GM19455 (cell line): ENCODE measurements at regions not wholly inside any gene's neighbourhood (a gene's known extent, or its start where the extent isn't known, plus 50 kb on each side); places are given as distances from the start of the nearest gene placed in this dataset.
"Not testable (repeated sequence)": the region's sequence is repeated elsewhere in the genome, so short reads cannot be mapped to it uniquely, and the experiment has no call there.

Source experiments
- ATAC-seq: cut with Tn5 transposase; IDR thresholded peaks from one replicate; pipeline ENCODE4 v1.9.1; 2021; ENCODE audit not compliant: unreplicated experiment

GRCh38 chr7:11221984-11222383, 248.3 kb downstream of the PHF14 start:
- ATAC-seq: no peak

DNA sequence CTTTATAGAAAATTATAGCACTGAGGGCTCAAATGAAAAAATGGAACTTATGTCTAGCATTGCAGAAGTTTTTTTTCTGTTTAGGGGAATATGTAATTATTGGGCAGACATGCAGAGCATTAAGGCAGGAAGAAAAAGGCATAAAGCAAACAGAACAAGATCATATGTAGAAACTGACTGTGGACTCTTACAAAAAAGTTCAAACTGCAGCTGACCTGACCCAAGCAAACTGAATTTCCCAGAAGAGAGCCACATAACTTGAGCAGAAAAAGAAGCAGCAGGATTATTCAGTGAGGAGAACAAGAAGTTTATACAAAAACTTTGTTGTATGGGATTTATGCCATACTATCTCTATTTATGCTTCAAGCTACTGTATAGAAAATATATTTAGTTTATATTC, 250.9 kb downstream of the PHF14 start:
- ATAC-seq: no peak

DNA sequence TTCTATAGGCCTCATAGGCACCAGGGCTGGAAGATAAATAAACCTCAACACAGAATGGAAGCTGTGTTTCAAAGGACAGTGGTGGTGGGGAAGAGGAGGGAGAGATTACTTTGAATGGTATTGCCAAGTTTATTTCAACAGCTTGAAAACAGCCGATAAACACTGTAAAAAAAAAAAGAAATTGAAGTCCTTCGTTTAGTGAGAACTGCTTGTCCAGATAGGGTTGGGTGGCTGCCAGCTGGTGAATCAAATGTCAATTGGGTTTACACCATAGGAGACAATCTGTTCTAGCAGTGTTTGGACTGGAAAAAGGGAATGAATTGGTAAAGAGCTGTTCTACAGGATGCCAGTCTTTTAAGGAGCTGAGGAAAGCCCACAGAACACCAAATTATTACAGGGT, 254.8 kb downstream of the PHF14 start:
- no peak for ATAC-seq

GRCh38 chr7:11231190-11231589, 257.5 kb downstream of the PHF14 start:
- ATAC-seq: no peak

DNA sequence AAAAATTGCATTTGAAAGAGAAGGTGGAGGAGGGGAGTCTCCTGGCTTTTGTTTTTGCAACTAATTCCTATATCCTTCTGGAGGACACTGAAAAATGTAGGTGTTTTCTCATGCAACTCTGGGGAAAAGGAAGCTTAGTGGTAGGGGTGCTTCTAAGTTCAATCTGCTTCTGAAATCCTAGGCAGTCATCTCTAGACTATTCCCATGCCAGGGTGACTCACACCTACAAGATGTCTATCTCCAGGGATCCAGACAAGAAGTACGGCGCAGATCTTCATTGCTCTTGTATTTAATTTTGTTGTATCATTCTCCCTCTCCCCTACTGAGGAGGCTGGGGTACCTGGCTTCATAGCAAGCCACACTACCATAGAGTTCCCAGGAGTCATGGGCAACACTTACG, 258.8 kb downstream of the PHF14 start:
- ATAC-seq: no peak

DNA sequence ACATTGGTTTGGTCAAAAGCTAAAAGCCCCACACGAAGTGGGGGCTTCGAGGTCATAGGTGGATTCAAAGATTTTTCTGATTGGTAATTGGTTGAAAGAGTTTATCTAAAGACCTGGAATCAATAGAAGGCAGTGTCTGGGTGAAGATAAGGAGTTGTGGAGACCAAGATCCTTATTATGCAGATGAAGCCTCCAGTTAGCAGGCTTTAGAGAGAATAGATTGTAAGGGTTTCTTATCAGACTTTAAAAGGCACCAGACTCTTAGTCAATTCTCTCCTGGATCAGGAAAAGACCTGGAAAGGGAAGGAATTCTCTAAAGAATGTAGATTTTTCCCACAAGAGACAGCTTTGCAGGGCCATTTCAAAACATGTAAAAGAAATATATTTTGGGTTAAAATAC, 260.2 kb downstream of the PHF14 start:
- ATAC-seq: no peak

DNA sequence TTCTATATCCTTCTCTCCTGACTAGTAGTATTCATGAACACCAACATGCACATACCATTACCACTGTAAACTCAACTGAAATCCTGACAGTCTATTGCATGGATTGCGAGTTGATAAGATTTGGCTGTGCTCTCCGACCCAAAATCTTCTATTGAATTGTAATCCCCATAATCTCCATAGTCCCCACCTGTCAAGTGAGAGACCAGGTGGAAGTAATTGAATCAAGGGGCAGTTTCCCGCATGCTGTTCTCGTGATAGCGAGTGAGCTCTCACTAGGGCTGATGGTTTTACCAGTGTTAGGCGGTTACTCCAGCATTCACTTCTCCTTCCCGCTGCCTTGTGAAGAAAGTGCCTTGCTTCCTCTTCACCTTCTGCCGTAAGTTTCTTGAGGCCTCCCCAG, 261.8 kb downstream of the PHF14 start:
- ATAC-seq: no peak

GRCh38 chr7:11236680-11237079, 263.0 kb downstream of the PHF14 start:
- no peak for ATAC-seq

DNA sequence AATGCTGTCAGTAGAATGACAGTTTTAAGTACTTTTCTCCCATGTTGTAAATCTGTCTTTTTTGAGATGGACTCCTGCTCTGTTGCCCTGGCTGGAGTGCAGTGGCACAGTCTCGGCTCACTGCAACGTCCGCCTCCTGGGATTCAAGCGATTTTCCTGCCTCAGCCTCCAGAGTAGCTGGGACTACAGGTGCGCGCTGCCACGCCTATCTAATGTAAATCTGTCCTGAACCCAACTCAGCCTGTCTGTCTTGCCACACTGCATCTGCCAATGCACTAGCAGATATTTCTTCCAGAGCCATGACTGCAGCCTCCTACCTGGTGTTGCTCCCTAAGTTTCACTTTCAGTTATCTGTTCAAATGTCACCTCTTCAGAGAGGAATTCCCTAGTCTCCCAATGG, 264.1 kb downstream of the PHF14 start:
- ATAC-seq: no peak

GRCh38 chr7:11239316-11239715, 265.6 kb downstream of the PHF14 start:
- ATAC-seq: no peak

DNA sequence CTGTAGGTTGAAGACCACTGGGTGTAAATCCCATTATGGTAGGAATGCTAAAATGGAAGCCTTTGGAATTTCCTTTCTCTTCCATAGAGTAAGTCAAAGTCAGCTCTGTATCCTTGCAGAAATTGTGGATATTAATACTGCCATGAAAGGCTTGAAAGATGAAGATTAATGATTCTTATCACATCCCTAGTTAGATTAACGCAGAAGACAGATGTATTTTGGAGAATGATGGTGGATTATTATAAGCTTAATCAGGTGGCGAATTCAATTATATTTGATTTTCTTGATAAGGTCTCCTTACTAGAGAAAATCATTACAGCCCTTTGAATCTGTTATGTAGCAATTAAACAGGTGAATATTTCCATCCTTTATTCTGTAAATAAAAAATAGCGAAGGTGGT, 270.1 kb downstream of the PHF14 start:
- no peak for ATAC-seq

DNA sequence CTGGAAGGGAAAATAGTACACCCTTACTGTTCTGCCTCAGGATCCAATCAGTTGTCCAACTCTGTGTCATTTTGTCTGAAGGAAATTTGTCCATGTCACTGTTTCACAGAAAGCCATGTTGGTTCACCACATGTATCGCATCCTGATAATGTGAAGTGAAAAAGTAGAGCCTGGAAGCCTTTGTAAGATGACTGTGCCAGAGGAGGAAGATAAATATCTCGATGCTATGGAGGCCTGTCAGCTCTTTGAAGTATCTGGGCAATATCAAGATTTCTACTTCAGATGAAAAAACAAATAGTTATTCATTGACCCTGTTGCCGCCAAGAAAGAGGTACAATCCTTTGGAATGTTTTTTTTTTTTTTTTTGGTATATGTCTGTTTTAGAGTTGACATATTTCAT, 270.5 kb downstream of the PHF14 start:
- ATAC-seq: no peak

DNA sequence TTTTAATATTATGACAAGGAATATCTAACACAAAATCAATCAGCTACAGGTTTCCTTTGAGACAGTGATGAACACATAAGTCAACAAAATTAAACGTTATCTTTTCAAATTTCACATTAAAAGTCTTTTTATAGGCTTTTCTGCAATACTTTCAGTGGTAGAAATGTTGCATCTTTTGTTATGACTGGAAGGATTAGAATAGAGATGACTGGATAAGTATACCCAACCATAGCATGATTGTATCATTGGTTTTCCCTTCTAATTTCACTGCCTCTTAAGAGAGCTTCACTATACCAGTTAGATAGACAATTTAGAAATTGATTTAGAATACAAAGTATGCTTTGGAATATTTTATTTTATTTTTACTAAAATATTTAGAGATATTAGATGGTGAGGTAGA, 273.9 kb downstream of the PHF14 start:
- ATAC-seq: no peak

DNA sequence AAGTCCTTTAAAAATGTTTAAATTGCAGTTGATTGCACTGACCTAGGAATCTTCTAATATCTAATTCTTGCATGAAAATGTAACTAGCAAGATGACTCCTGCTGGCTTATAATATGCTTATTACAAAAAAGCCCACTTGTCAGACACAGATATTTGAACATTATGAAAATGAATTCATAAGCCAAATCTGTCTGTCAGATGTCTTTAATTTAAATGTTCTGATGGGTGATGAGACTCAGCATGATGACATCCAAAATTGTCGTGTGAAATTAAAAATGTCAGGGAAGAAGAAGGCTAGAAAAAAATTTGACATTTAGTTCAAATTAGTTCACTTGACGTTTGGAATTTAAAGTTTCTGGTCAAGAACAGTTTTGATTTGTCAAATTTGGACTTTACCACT, 277.8 kb downstream of the PHF14 start:
- ATAC-seq: no peak

- ATAC-seq: no peak
Observed at GRCh38 chr7:11252011-11252607, 278.4 kb downstream of the PHF14 start.

DNA sequence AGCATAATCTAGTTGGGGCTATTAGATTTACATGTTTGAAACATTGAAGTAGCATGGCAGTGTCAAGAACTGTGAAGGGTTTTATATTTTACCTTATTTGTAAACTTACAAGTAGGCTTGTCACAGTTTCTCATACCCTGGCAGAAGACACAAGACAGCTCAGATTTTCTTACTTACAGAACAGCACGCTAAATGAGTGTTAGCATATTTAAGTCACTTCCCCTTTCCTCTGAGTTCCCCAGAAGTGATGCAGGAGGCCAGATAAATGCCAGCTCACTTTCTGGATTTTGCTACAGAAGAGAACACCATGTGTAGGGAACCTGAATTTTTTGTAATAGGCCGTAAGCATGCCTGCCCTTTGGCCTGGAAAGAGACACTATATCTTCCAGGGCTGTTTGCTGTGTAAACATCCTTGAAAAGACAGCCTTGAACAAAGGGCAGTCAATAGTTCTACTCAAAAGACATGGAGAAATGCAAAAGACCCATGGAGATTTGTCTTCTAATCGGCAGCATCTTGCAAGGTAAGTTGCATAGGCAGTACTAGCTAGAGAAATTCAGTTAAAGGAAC, 279.1 kb downstream of the PHF14 start:
- ATAC-seq: no peak

DNA sequence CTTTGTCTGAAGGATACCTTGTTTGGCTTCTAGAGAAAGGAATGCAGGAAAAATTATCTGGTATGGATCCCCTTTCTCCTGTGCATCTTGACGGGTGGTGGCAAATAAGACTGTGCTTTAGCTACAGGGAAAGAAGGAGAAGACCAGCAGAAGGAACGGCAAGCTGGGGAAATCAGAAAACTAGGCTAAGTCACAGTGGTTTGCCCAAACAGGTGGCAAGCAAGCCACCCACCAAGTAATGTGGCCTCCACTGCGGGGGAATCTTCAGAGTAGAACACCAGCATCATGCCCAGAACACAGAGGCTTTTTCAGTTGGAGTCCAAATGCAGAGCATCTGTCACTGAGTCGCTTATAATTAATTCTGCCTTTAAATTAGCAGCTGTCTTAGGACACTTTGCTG, 282.8 kb downstream of the PHF14 start:
- ATAC-seq: no peak

- no peak for ATAC-seq
Observed at GRCh38 chr7:11261470-11261869, 287.8 kb downstream of the PHF14 start.

- ATAC-seq: no peak
Observed at GRCh38 chr7:11266101-11266500, 292.4 kb downstream of the PHF14 start.

GRCh38 chr7:11272352-11272751, 298.7 kb downstream of the PHF14 start:
- no peak for ATAC-seq

DNA sequence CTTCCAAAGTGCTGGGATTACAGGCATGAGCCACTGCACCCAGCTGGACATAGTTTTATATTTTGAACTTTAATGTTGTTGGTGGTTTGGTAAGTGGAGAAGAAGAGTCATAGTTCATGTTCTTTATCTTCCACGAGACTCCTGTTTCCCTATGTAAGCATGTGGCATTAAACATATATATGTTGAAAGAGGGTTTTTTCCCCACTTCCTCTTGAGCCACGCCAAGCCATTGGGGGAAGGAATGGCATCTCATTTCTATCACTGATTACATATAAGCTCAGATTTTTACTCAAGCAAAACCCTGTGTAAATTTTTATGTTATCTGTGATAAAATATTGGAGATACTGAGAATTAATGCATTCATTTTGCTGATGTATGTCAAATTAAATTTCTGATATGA, 300.4 kb downstream of the PHF14 start:
- ATAC-seq: no peak

DNA sequence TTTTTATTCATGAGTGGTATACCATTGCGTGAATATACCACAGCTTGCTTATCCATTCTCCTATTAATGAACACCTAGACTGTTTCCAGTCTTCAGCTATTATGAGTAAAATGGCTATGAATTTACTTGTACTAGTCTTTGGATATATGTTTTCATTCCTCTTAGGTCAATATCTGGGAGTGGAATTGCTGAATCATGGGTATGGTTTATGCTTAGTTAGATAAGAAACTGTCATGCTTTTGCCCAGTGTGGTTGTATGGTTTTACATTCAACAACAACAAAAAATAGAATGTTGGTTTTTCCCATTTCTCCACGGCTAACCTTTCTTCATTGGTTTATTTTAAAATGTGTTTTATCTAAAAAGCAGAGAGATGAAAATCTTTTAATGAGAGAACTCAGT, 308.3 kb downstream of the PHF14 start:
- no peak for ATAC-seq

DNA sequence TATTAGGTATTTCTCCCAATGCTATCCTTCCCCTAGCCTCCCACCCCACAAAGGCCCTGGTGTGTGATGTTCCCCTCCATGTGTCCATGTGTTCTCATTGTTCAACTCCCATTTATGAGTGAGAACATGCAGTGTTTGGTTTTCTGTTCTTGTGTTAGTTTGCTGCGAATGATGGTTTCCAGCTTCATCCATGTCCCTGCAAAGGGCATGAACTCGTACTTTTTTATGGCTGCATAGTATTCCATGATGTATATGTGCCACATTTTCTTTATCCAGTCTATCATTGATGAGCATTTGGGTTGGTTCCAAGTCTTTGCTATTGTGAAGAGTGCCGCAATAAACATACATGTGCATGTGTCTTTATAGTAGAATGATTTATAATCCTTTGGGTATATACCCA, 309.9 kb downstream of the PHF14 start:
- not testable (repeated sequence) for ATAC-seq
